Progenitor cell of endocrine pancreas (in vitro differentiated cells): ENCODE measurements at regions not wholly inside any gene's neighbourhood (a gene's known extent, or its start where the extent isn't known, plus 50 kb on each side); places are given as distances from the start of the nearest gene placed in this dataset.

Experiments used
- DNase-seq: peaks from one replicate; pipeline ENCODE4 v3.0.0; 2021; ENCODE audit warnings: low spot score; ENCODE audit not compliant: unreplicated experiment
- H3K27ac Mint-ChIP-seq: 2 replicates; pipeline ENCODE4 v1.8.0; 2021; ENCODE audit warnings: mild to moderate bottlenecking, moderate library complexity, mixed read lengths
- H3K27me3 Mint-ChIP-seq: 2 replicates; pipeline ENCODE4 v1.8.0; 2021; ENCODE audit warnings: mixed read lengths
- H3K36me3 Mint-ChIP-seq: 2 replicates; pipeline ENCODE4 v1.8.0; 2022; ENCODE audit warnings: mixed read lengths; ENCODE audit not compliant: insufficient read depth
- H3K4me1 Mint-ChIP-seq: 2 replicates; pipeline ENCODE4 v1.8.0; 2021; ENCODE audit warnings: low read depth, mixed read lengths
- H3K4me3 Mint-ChIP-seq: 2 replicates; pipeline ENCODE4 v1.8.0; 2021; ENCODE audit warnings: low read depth, mild to moderate bottlenecking, moderate library complexity, mixed read lengths
- H3K9me3 Mint-ChIP-seq: 2 replicates; pipeline ENCODE4 v1.8.0; 2021; ENCODE audit warnings: low read depth, mixed read lengths
- TF ChIP-seq, protein P1 (sequence below): fragments of 200-600 bp; sonication (generic); IDR thresholded peaks from one replicate; pipeline ENCODE4 v1.5.0; 2021; ENCODE audit warnings: antibody characterized with exemption, mild to moderate bottlenecking; ENCODE audit not compliant: unreplicated experiment

DNA sequence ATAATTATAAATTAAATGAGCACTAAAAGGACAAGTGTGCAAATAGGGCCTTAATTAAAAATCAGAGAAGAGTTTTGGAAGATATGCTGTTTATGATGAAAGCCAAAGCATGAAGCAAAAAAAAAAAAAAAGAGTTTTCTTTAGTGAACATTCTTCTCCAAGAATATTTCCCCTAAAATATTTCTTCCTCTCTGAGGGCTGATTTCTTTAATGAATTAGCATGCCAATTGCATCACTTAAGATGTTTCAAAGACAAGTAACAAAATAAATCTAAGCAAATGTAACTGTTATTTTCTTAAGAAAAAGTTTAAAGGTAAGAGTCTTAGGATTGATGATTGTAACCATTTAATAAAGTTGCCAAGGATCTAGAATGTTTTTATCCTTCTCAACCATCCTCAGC lies 81.6 kb upstream of the MPDZ start:
- no peaks in the 10 kb centered on the region for H3K4me1 Mint-ChIP-seq
- H3K9me3 Mint-ChIP-seq, result no peaks in the 10 kb centered on the region
- no peaks in the 10 kb centered on the region for H3K27me3 Mint-ChIP-seq
- TF ChIP-seq, protein P1, sequence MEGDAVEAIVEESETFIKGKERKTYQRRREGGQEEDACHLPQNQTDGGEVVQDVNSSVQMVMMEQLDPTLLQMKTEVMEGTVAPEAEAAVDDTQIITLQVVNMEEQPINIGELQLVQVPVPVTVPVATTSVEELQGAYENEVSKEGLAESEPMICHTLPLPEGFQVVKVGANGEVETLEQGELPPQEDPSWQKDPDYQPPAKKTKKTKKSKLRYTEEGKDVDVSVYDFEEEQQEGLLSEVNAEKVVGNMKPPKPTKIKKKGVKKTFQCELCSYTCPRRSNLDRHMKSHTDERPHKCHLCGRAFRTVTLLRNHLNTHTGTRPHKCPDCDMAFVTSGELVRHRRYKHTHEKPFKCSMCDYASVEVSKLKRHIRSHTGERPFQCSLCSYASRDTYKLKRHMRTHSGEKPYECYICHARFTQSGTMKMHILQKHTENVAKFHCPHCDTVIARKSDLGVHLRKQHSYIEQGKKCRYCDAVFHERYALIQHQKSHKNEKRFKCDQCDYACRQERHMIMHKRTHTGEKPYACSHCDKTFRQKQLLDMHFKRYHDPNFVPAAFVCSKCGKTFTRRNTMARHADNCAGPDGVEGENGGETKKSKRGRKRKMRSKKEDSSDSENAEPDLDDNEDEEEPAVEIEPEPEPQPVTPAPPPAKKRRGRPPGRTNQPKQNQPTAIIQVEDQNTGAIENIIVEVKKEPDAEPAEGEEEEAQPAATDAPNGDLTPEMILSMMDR, result no peak
- H3K4me3 Mint-ChIP-seq, result no peak overlapping the region
- no peak overlapping the region for H3K27ac Mint-ChIP-seq
- H3K36me3 Mint-ChIP-seq, result no peaks in the 10 kb centered on the region
- DNase-seq, result no peak

DNA sequence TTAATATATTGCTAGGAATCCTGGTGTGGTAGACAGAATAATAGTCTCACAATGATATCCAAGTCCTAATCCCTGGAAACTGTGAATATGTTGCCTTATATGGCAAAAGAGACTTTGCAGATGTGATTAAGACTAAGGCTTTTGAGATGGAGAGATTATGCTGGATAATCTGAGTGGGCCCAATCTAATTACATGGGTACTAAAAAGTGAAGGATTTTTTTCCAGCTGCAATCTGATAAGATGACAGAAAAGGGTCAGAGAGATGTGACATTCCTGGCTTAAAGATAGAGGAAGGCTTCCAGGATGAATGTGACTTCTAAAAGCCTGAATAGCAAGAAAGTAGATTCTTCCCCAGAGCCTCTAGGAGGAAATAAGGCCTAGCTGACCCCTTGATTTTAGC lies 80.7 kb upstream of the MPDZ start:
- H3K4me1 Mint-ChIP-seq, result no peaks in the 10 kb centered on the region
- TF ChIP-seq, protein P1, result no peak
- H3K27me3 Mint-ChIP-seq, result no peaks in the 10 kb centered on the region
- H3K4me3 Mint-ChIP-seq, result no peak overlapping the region
- no peaks in the 10 kb centered on the region for H3K36me3 Mint-ChIP-seq
- no peak overlapping the region for H3K27ac Mint-ChIP-seq
- no peak for DNase-seq
- no peaks in the 10 kb centered on the region for H3K9me3 Mint-ChIP-seq

DNA sequence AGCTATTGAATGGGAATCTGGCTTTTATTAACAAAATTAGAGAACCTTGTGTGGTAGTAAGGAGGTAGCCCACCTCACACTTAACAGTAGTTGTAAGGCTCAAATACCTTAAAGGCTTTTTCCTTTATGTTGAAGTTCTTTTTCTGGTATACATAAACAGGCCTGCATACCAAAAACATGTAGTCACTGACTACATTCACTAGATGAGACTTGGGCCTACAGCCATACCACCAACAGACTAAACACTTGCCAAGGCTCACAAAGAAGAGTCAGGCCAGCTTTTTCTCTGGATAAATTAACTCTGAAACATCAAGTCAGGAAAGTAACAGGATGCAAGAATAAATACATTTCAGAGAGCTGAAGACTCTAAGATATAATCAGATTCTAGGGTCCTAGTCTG lies 78.6 kb upstream of the MPDZ start:
- TF ChIP-seq, protein P1, result no peak
- no peaks in the 10 kb centered on the region for H3K4me1 Mint-ChIP-seq
- H3K27ac Mint-ChIP-seq, result no peak overlapping the region
- no peak for DNase-seq
- H3K27me3 Mint-ChIP-seq, result no peaks in the 10 kb centered on the region
- H3K9me3 Mint-ChIP-seq, result no peaks in the 10 kb centered on the region
- no peaks in the 10 kb centered on the region for H3K36me3 Mint-ChIP-seq
- H3K4me3 Mint-ChIP-seq, result no peak overlapping the region

DNA sequence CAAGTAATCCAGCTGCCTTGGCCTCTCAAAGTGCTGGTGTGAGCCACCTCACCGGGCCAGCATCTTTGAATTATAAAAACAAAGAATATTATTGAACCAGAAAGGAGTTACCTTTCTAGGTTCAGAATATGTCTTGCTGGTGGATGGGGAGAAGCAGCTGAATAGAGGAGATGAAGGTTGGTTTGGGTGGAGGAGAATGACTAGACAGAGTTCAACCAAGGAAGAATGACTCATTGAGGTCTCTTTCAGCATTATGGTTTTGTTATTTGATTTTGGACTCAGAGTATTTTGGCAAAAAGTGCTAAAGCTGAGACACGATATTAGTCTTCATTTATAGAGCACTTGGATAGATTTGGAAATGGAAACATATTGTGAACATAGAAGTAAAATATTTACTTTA lies 75.2 kb upstream of the MPDZ start:
- H3K4me3 Mint-ChIP-seq, result no peak overlapping the region
- no peaks in the 10 kb centered on the region for H3K36me3 Mint-ChIP-seq
- no peaks in the 10 kb centered on the region for H3K9me3 Mint-ChIP-seq
- H3K27ac Mint-ChIP-seq, result no peak overlapping the region
- no peaks in the 10 kb centered on the region for H3K4me1 Mint-ChIP-seq
- DNase-seq, result no peak
- TF ChIP-seq, protein P1, result no peak
- H3K27me3 Mint-ChIP-seq, result no peaks in the 10 kb centered on the region

DNA sequence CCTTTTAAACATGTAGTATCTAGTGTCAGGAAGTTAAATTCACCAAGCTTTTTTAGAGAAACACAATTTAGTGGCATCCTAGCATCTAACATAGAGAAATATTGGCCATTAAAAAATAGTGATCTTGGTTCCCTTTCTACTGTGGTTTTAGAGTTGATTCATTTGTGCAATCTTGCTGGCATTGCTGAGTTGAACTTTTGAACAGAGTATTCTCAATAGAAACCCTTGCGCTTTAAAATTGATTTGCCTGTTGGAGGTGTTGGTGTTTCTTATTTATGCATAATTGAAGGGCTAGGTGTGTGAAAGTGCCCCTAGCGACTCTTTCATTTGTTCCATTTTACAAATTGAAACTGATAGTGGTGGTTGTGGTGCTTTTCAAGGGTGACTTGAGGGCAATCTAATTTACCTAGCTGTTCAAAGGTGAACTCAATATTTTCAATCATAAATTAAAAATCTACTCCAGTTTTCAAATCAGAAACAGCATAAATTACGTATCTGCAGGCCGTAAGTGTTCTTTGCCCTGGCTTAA lies 73.0 kb upstream of the MPDZ start:
- no peaks in the 10 kb centered on the region for H3K36me3 Mint-ChIP-seq
- DNase-seq, result no peak
- no peak overlapping the region for H3K4me3 Mint-ChIP-seq
- no peaks in the 10 kb centered on the region for H3K27me3 Mint-ChIP-seq
- no peaks in the 10 kb centered on the region for H3K9me3 Mint-ChIP-seq
- H3K4me1 Mint-ChIP-seq, result no peaks in the 10 kb centered on the region
- TF ChIP-seq, protein P1, result no peak
- H3K27ac Mint-ChIP-seq, result no peak overlapping the region
